Ascending aorta (tissue), 2 donors: ENCODE measurements at regions not wholly inside any gene's neighbourhood (a gene's known extent, or its start where the extent isn't known, plus 50 kb on each side); places are given as distances from the start of the nearest gene placed in this dataset.
A peak's percentile ranks its signal among the peaks of the same experiment; 100 is the strongest.

Experiments
- DNase-seq, 2 donors: peaks; one replicate each; pipeline ENCODE4 v3.0.0-alpha.2; 2019; ENCODE audit warnings: low spot score in 2 of 2
- H3K27ac ChIP-seq, 2 donors: fragments of 200-600 bp; sonication (generic); one replicate each; pipeline ENCODE4 v1.5.1; 2016 to 2017; ENCODE audit warnings: mild to moderate bottlenecking in 1 of 2
- H3K27me3 ChIP-seq: fragments of 200-600 bp; sonication (generic); one replicate; pipeline ENCODE4 v1.5.1; 2017
- H3K36me3 ChIP-seq, 2 donors: fragments of 200-600 bp; sonication (generic); one replicate each; pipeline ENCODE4 v1.5.1; 2016
- H3K4me1 ChIP-seq, 2 donors: fragments of 200-600 bp; sonication (generic); one replicate each; pipeline ENCODE4 v1.5.1; 2016 to 2017; ENCODE audit warnings: mild to moderate bottlenecking in 1 of 2
- H3K4me3 ChIP-seq, 2 donors: fragments of 200-600 bp; sonication (generic); one replicate each; pipeline ENCODE4 v1.5.1; 2016 to 2017; ENCODE audit warnings: mild to moderate bottlenecking in 1 of 2
- H3K9me3 ChIP-seq, 2 donors: fragments of 200-600 bp; sonication (generic); one replicate each; pipeline ENCODE4 v1.5.1; 2016
- CTCF ChIP-seq, 3 experiments: fragments of 200-600 bp in 2 of 3; fragments of 450-650 bp in 1 of 3; sonication (generic) in 2 of 3; IDR thresholded peaks; one replicate each; pipeline ENCODE4 v1.5.1; 2016 to 2019; ENCODE audit warnings: antibody characterized with exemption in 3 of 3, mild to moderate bottlenecking in 1 of 3, moderate library complexity in 1 of 3
- intact Hi-C: fragments of 100-400 bp; cut with DNase I; formaldehyde crosslinking; loops from one replicate; pipeline ENCODE4 v1.15.1; 2023

- TF ChIP-seq CTCF (IDR thresholded peaks at IDR 0.05): no peak
- Histone ChIP-seq H3K36me3 (no peaks in the 10 kb centered on the region), H3K4me1 (peaks cover 0 to 5% of the 10 kb centered on the region in 2 donors), H3K27me3 (no peaks in the 10 kb centered on the region), H3K4me3 (no peak overlapping the region), H3K9me3 (no peaks in the 10 kb centered on the region), H3K27ac (no peak overlapping the region)
- DNase-seq: no peak
- intact Hi-C loops: no loop called here
Observed at GRCh38 chr3:197425485-197426120, 127.2 kb upstream of the DLG1 start.

DNA sequence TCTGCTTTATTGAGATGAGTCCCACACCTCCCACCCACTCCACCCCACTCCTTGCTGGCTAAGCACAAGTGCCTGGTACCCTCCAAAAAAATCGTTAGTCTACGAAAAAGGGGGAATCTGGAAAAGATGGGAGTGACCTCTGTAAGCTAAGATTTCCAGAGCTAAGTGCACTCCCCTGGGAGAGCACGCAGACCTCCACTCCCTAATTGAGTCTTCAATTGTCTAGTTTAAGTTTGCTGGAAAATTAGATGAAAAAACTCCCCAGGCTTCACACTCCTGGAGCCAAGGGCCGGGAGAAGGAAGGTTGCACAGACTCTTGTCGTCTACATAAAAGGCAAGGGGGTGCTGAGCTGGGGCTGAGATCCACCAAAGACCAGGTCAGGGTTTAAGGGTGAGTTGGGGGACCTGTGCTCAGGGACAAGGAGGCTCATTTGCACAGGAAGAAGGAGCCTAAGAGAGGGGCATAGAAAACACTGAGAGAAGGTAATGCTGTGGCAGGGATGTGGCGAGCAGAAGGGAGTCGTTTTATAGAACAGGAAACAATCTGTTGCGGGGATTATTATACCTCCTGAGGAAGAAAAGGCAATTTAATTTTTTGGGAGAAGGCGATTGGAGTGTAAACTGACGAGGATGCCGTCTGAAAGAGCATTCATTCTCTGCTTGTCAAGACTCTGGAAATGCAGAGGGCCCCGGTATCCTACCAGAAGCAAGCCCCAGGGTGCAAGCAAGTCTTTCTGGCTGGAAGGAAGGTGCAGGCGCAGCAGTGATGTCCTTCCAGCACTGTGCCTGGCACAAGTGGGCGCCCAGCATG, 126.5 kb upstream of the DLG1 start:
- Histone ChIP-seq H3K4me3 (no peak overlapping the region), H3K27me3 (no peaks in the 10 kb centered on the region), H3K27ac (no peak overlapping the region), H3K9me3 (no peaks in the 10 kb centered on the region), H3K36me3 (no peaks in the 10 kb centered on the region), H3K4me1 (peaks cover 0 to 2% of the 10 kb centered on the region in 2 donors)
- DNase-seq: peak in 1 of 2 donors; percentile 19
- TF ChIP-seq CTCF (IDR thresholded peaks at IDR 0.05): no peak
- intact Hi-C loops: no loop called here

DNA sequence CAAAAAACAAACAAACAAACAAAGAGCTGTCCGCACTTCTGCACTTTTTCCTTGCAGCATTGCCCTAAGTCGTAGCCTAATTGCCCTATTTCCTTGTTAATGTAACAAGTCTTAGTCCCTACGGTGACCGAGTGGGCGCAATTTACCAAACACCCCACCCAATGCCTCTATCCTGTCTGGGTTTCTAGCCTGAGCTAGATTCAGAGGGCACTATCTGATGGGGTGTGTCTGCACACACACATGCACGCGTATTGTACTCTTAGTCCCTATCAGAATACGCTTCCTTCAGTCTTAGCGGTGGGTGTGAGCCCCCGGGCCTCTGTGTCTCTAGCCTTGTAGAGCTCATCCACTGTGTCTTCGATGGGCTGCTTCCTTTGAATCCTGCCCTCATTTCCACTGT, 125.9 kb upstream of the DLG1 start:
- H3K4me3 ChIP-seq: no peak overlapping the region
- TF ChIP-seq CTCF (IDR thresholded peaks at IDR 0.05): no peak
- no peak overlapping the region for H3K27ac ChIP-seq
- no peaks in the 10 kb centered on the region for H3K36me3 ChIP-seq
- no peaks in the 10 kb centered on the region for H3K27me3 ChIP-seq
- intact Hi-C loops: no loop called here
- H3K9me3 ChIP-seq: no peaks in the 10 kb centered on the region
- DNase-seq: peak in 1 of 2 donors; percentile 24
- no peaks in the 10 kb centered on the region for H3K4me1 ChIP-seq

GRCh38 chr3:197423376-197423775, 125.0 kb upstream of the DLG1 start:
- Histone ChIP-seq H3K27me3 (no peaks in the 10 kb centered on the region), H3K4me1 (no peaks in the 10 kb centered on the region), H3K36me3 (no peaks in the 10 kb centered on the region), H3K9me3 (no peaks in the 10 kb centered on the region), H3K27ac (no peak overlapping the region), H3K4me3 (no peak overlapping the region)
- intact Hi-C loops: no loop called here
- TF ChIP-seq CTCF (IDR thresholded peaks at IDR 0.05): no peak
- DNase-seq: peak in 1 of 2 donors; percentile 4

DNA sequence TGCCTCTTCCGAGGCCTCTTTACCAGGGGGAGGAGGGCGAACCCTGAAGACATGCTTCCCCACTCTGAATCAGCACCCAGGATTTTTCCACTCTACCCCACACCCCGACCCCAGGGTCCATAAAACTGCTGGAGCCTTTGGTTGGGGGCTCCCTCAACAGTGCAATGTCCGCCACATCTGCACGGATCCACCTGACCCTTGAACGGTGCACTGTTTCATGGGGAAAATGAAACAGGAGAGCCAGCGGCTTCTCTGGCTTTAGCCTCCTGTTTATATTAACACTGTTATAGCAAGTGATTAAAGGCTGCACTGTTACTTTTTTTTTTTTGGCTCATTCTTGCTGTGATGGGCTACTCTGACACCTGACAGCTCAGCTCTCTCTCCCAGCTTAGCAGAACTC, 124.1 kb upstream of the DLG1 start:
- intact Hi-C loops: no loop called here
- H3K4me1 ChIP-seq: no peaks in the 10 kb centered on the region
- no peak for TF ChIP-seq CTCF (IDR thresholded peaks at IDR 0.05)
- no peak overlapping the region for H3K27ac ChIP-seq
- no peaks in the 10 kb centered on the region for H3K36me3 ChIP-seq
- no peaks in the 10 kb centered on the region for H3K27me3 ChIP-seq
- no peaks in the 10 kb centered on the region for H3K9me3 ChIP-seq
- DNase-seq: no peak
- H3K4me3 ChIP-seq: no peak overlapping the region
